Neural cell (in vitro differentiated cells): ENCODE measurements at regions not wholly inside any gene's neighbourhood (a gene's known extent, or its start where the extent isn't known, plus 50 kb on each side); places are given as distances from the start of the nearest gene placed in this dataset.

ENCODE experiments used
- EZH2 ChIP-seq: fragments of 200-600, 300-800 bp; shearing (Covaris generic), sonication (generic); IDR thresholded peaks from 2 replicates; pipeline ENCODE4 v1.6.1; 2014; ENCODE audit warnings: antibody characterized with exemption, low read length, borderline replicate concordance, mild to moderate bottlenecking; ENCODE audit not compliant: insufficient read depth, poor library complexity, severe bottlenecking
- MXI1 ChIP-seq: fragments of 450-650 bp; conservative IDR thresholded peaks from 2 replicates; pipeline ENCODE4 v1.6.1; 2014; ENCODE audit warnings: antibody characterized with exemption, mild to moderate bottlenecking; ENCODE audit not compliant: poor library complexity, severe bottlenecking
- POLR2AphosphoS5 ChIP-seq: IDR thresholded peaks from 2 replicates; pipeline ENCODE4 v1.6.1; 2012
- REST ChIP-seq: IDR thresholded peaks from 2 replicates; pipeline ENCODE4 v1.6.1; 2012; ENCODE audit warnings: borderline replicate concordance
- SMC3 ChIP-seq: fragments of 450-650 bp; conservative IDR thresholded peaks from 2 replicates; pipeline ENCODE4 v1.6.1; 2014; ENCODE audit warnings: antibody characterized with exemption, mild to moderate bottlenecking, moderate library complexity; ENCODE audit not compliant: poor library complexity
- TF ChIP-seq, protein P1 (sequence below): fragments of 450-650 bp; IDR thresholded peaks from 2 replicates; pipeline ENCODE4 v1.5.1; 2014; ENCODE audit warnings: antibody characterized with exemption, mild to moderate bottlenecking, moderate library complexity; ENCODE audit not compliant: poor library complexity, severe bottlenecking

- TF ChIP-seq, protein P1, sequence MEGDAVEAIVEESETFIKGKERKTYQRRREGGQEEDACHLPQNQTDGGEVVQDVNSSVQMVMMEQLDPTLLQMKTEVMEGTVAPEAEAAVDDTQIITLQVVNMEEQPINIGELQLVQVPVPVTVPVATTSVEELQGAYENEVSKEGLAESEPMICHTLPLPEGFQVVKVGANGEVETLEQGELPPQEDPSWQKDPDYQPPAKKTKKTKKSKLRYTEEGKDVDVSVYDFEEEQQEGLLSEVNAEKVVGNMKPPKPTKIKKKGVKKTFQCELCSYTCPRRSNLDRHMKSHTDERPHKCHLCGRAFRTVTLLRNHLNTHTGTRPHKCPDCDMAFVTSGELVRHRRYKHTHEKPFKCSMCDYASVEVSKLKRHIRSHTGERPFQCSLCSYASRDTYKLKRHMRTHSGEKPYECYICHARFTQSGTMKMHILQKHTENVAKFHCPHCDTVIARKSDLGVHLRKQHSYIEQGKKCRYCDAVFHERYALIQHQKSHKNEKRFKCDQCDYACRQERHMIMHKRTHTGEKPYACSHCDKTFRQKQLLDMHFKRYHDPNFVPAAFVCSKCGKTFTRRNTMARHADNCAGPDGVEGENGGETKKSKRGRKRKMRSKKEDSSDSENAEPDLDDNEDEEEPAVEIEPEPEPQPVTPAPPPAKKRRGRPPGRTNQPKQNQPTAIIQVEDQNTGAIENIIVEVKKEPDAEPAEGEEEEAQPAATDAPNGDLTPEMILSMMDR = no peak
- TF ChIP-seq POLR2AphosphoS5 = no peak
- no peak for TF ChIP-seq EZH2
- TF ChIP-seq MXI1 = no peak
- TF ChIP-seq SMC3 = no peak
- no peak for TF ChIP-seq REST
Measured at GRCh38 chr3:143188881-143189280, 69.3 kb downstream of the CHST2 start.
